Memory B cell (primary cell): ENCODE measurements at regions not wholly inside any gene's neighbourhood (a gene's known extent, or its start where the extent isn't known, plus 50 kb on each side); places are given as distances from the start of the nearest gene placed in this dataset.
"Not testable (repeated sequence)": the region's sequence is repeated elsewhere in the genome, so short reads cannot be mapped to it uniquely, and the experiment has no call there.

Experiments
- ATAC-seq: fragments of 150-1000 bp; cut with Tn5 transposase; 2 replicates; pipeline ENCODE4 v1.10.0; 2021; ENCODE audit warnings: low read depth, mild to moderate bottlenecking, moderate library complexity
- DNase-seq, 2 donors: peaks; one replicate each; pipeline ENCODE4 v3.0.0; 2022; ENCODE audit warnings: low spot score in 2 of 2
- H3K27ac Mint-ChIP-seq: one replicate; pipeline ENCODE4 v1.8.0; 2022; ENCODE audit warnings: mild to moderate bottlenecking, moderate library complexity, mixed read lengths
- H3K27me3 Mint-ChIP-seq: one replicate; pipeline ENCODE4 v1.8.0; 2022; ENCODE audit warnings: mixed read lengths
- H3K36me3 Mint-ChIP-seq: one replicate; pipeline ENCODE4 v1.8.0; 2022; ENCODE audit warnings: mild to moderate bottlenecking, mixed read lengths
- H3K4me1 Mint-ChIP-seq: one replicate; pipeline ENCODE4 v1.8.0; 2022; ENCODE audit warnings: mixed read lengths
- H3K4me3 Mint-ChIP-seq: one replicate; pipeline ENCODE4 v1.8.0; 2022; ENCODE audit warnings: mild to moderate bottlenecking, moderate library complexity, mixed read lengths
- H3K9me3 Mint-ChIP-seq: one replicate; pipeline ENCODE4 v1.8.0; 2022; ENCODE audit warnings: mixed read lengths

- no peak overlapping the region for H3K27ac Mint-ChIP-seq
- H3K9me3 Mint-ChIP-seq, result peaks cover 7% of the 10 kb centered on the region
- H3K36me3 Mint-ChIP-seq, result no peaks in the 10 kb centered on the region
Measured at GRCh38 chr18:40326985-40327384, 1628.0 kb upstream of the PIK3C3 start.

GRCh38 chr18:40325988-40326387, 1629.0 kb upstream of the PIK3C3 start:
- H3K9me3 Mint-ChIP-seq, result peaks cover 6% of the 10 kb centered on the region
- H3K27ac Mint-ChIP-seq, result no peak overlapping the region
- H3K4me3 Mint-ChIP-seq, result no peak overlapping the region
- no peaks in the 10 kb centered on the region for H3K27me3 Mint-ChIP-seq
- no peaks in the 10 kb centered on the region for H3K36me3 Mint-ChIP-seq
- no peak for ATAC-seq
- DNase-seq, result no peak
- H3K4me1 Mint-ChIP-seq, result no peaks in the 10 kb centered on the region

More at GRCh38 chr18:40326985-40327384, 1628.0 kb upstream of the PIK3C3 start:
- DNase-seq, result no peak
- Mint-ChIP-seq H3K27me3 (no peaks in the 10 kb centered on the region), H3K4me1 (no peaks in the 10 kb centered on the region), H3K4me3 (no peak overlapping the region)
- ATAC-seq, result no peak

GRCh38 chr18:40314199-40314598, 1640.8 kb upstream of the PIK3C3 start:
- Mint-ChIP-seq H3K27me3 (no peaks in the 10 kb centered on the region), H3K27ac (no peak overlapping the region), H3K9me3 (peaks cover 7% of the 10 kb centered on the region), H3K4me1 (no peaks in the 10 kb centered on the region), H3K4me3 (no peak overlapping the region), H3K36me3 (no peaks in the 10 kb centered on the region)
- ATAC-seq (no peak), DNase-seq (no peak)

GRCh38 chr18:40313030-40313642, 1641.9 kb upstream of the PIK3C3 start:
- ATAC-seq (no peak), DNase-seq (no peak)
- Mint-ChIP-seq H3K9me3 (peaks cover 4% of the 10 kb centered on the region), H3K4me1 (no peaks in the 10 kb centered on the region), H3K27ac (no peak overlapping the region), H3K4me3 (no peak overlapping the region), H3K27me3 (no peaks in the 10 kb centered on the region), H3K36me3 (no peaks in the 10 kb centered on the region)

- Mint-ChIP-seq H3K9me3 (peaks cover 2% of the 10 kb centered on the region), H3K27me3 (no peaks in the 10 kb centered on the region), H3K4me1 (no peaks in the 10 kb centered on the region), H3K4me3 (no peak overlapping the region), H3K36me3 (no peaks in the 10 kb centered on the region), H3K27ac (no peak overlapping the region)
- no peak for ATAC-seq
- no peak for DNase-seq
Measured at GRCh38 chr18:40307627-40308026, 1647.4 kb upstream of the PIK3C3 start.

GRCh38 chr18:40296717-40297413, 1658.2 kb upstream of the PIK3C3 start:
- Mint-ChIP-seq H3K4me1 (no peaks in the 10 kb centered on the region), H3K36me3 (no peaks in the 10 kb centered on the region), H3K9me3 (peaks cover 3% of the 10 kb centered on the region), H3K27ac (no peak overlapping the region), H3K4me3 (no peak overlapping the region), H3K27me3 (no peaks in the 10 kb centered on the region)
- no peak for ATAC-seq
- DNase-seq, result no peak

- Mint-ChIP-seq H3K27ac (no peak overlapping the region), H3K9me3 (peaks cover 7% of the 10 kb centered on the region), H3K4me1 (no peaks in the 10 kb centered on the region), H3K4me3 (no peak overlapping the region), H3K36me3 (no peaks in the 10 kb centered on the region), H3K27me3 (no peaks in the 10 kb centered on the region)
- ATAC-seq (no peak), DNase-seq (no peak)
Measured at GRCh38 chr18:40292985-40293710, 1661.9 kb upstream of the PIK3C3 start.

- H3K4me1 Mint-ChIP-seq, result no peaks in the 10 kb centered on the region
- no peak for DNase-seq
- no peak overlapping the region for H3K4me3 Mint-ChIP-seq
- H3K27me3 Mint-ChIP-seq, result no peaks in the 10 kb centered on the region
- no peaks in the 10 kb centered on the region for H3K36me3 Mint-ChIP-seq
- H3K27ac Mint-ChIP-seq, result no peak overlapping the region
- no peak for ATAC-seq
- peaks cover 10% of the 10 kb centered on the region for H3K9me3 Mint-ChIP-seq
Measured at GRCh38 chr18:40283560-40283959, 1671.5 kb upstream of the PIK3C3 start.

- not testable (repeated sequence) for DNase-seq, H3K36me3 Mint-ChIP-seq, H3K27me3 Mint-ChIP-seq, ATAC-seq, H3K4me3 Mint-ChIP-seq, H3K27ac Mint-ChIP-seq, H3K4me1 Mint-ChIP-seq
- H3K9me3 Mint-ChIP-seq, result peaks cover 14% of the 10 kb centered on the region
Measured at GRCh38 chr18:40281356-40281755, 1673.7 kb upstream of the PIK3C3 start.

GRCh38 chr18:40274618-40275196, 1680.3 kb upstream of the PIK3C3 start:
- H3K4me1 Mint-ChIP-seq, result no peaks in the 10 kb centered on the region
- H3K36me3 Mint-ChIP-seq, result no peaks in the 10 kb centered on the region
- ATAC-seq (no peak), DNase-seq (no peak)
- H3K4me3 Mint-ChIP-seq, result no peak overlapping the region
- no peak overlapping the region for H3K27ac Mint-ChIP-seq
- peaks cover 7% of the 10 kb centered on the region for H3K9me3 Mint-ChIP-seq
- no peaks in the 10 kb centered on the region for H3K27me3 Mint-ChIP-seq

- Mint-ChIP-seq H3K4me3 (no peak overlapping the region), H3K27ac (no peak overlapping the region), H3K4me1 (no peaks in the 10 kb centered on the region), H3K36me3 (no peaks in the 10 kb centered on the region), H3K27me3 (no peaks in the 10 kb centered on the region), H3K9me3 (peaks cover 10% of the 10 kb centered on the region)
- ATAC-seq (no peak), DNase-seq (no peak)
Measured at GRCh38 chr18:40272630-40273231, 1682.3 kb upstream of the PIK3C3 start.

GRCh38 chr18:40259115-40259835, 1695.8 kb upstream of the PIK3C3 start:
- Mint-ChIP-seq H3K27me3 (no peaks in the 10 kb centered on the region), H3K4me3 (no peak overlapping the region), H3K9me3 (peaks cover 3% of the 10 kb centered on the region), H3K27ac (no peak overlapping the region), H3K36me3 (no peaks in the 10 kb centered on the region), H3K4me1 (no peaks in the 10 kb centered on the region)
- ATAC-seq (no peak), DNase-seq (no peak)

- Mint-ChIP-seq H3K4me3 (no peak overlapping the region), H3K27me3 (no peaks in the 10 kb centered on the region), H3K9me3 (peaks cover 6% of the 10 kb centered on the region), H3K27ac (no peak overlapping the region), H3K36me3 (no peaks in the 10 kb centered on the region), H3K4me1 (no peaks in the 10 kb centered on the region)
- DNase-seq (no peak), ATAC-seq (no peak)
Measured at GRCh38 chr18:40258311-40258710, 1696.7 kb upstream of the PIK3C3 start.
